Activated CD4-positive, alpha-beta T cell treated with anti-CD3 and anti-CD28 coated beads for 36 hours (primary cell): ENCODE measurements at regions not wholly inside any gene's neighbourhood (a gene's known extent, or its start where the extent isn't known, plus 50 kb on each side); places are given as distances from the start of the nearest gene placed in this dataset.

Experiments used
- ATAC-seq: fragments of 200-7000 bp; cut with Tn5 transposase; one replicate; pipeline ENCODE4 v1.10.0; 2021; ENCODE audit warnings: mild to moderate bottlenecking, moderate library complexity
- CTCF ChIA-PET: fragments of 350-600 bp; sonication (Branson Sonifier 250); formaldehyde crosslinking; loops from one replicate; lab custom pipeline; 2021; ENCODE audit warnings: antibody characterized with exemption; lab: Charles Lee
- POLR2A ChIA-PET: fragments of 350-600 bp; sonication (Branson Sonifier 250); formaldehyde crosslinking; loops from one replicate; lab custom pipeline; 2021; ENCODE audit warnings: antibody characterized with exemption, inconsistent platforms; lab: Charles Lee
- DNase-seq: peaks from one replicate; pipeline ENCODE4 v3.0.0-alpha.2; 2020
- H3K27ac Mint-ChIP-seq: one replicate; pipeline ENCODE4 v1.8.0; 2021; ENCODE audit warnings: mixed read lengths
- H3K27me3 Mint-ChIP-seq: one replicate; pipeline ENCODE4 v1.8.0; 2021; ENCODE audit warnings: mixed read lengths
- H3K36me3 Mint-ChIP-seq: one replicate; pipeline ENCODE4 v1.8.0; 2021; ENCODE audit warnings: low read depth, mixed read lengths
- H3K4me1 Mint-ChIP-seq: one replicate; pipeline ENCODE4 v1.8.0; 2021; ENCODE audit warnings: mixed read lengths
- H3K4me3 Mint-ChIP-seq: one replicate; pipeline ENCODE4 v1.8.0; 2021; ENCODE audit warnings: mild to moderate bottlenecking, moderate library complexity, mixed read lengths
- H3K9me3 Mint-ChIP-seq: one replicate; pipeline ENCODE4 v1.8.0; 2021; ENCODE audit warnings: low read depth, mixed read lengths
- intact Hi-C, 2 experiments: fragments of 100-400 bp; cut with DNase I in 1 of 2; cut with micrococcal nuclease in 1 of 2; formaldehyde crosslinking; loops; one replicate each; pipeline versions ENCODE4 v1.14.2 to v1.15.1; 2022 to 2024; cut with DNase I, micrococcal nuclease

- Mint-ChIP-seq H3K4me1 (peaks cover 1% of the 10 kb centered on the region), H3K9me3 (no peaks in the 10 kb centered on the region), H3K4me3 (no peak overlapping the region), H3K27me3 (peaks cover 2% of the 10 kb centered on the region), H3K36me3 (no peaks in the 10 kb centered on the region), H3K27ac (no peak overlapping the region)
- DNase-seq (no peak), ATAC-seq (no peak)
- ChIA-PET CTCF (interaction anchor here (0.7 to 3.4 kb wide), 4 partner anchors 9 to 122 kb away, joined by 3 to 17 read pairs (median 3); no protein-coding TSS in a partner anchor), POLR2A (no interaction called here)
- intact Hi-C loops: no loop called here
These were observed 116.0 kb upstream of the GALNT15 start for GRCh38 chr3:16058521-16058920.

DNA sequence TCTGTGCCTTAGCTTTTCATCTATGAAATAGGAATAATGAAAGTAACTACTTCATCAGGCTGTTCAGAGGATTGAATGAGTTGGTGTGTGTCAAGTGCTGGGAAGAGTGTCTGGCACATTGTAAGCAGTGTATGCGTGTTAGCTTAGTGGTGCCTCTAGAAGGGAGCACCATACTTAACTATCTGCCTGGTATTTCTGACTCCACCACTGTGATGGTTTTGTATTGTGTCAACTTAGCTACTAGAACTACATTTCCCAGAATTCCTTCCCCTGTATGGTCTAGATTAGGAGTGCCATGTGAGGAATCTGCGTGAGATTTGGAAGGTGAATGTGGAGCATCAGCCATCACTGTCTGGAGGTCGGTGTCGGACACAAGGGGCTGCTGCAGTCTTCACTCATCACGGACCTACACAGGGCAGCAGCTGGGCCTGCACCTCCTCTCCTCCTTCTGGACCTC lies 115.4 kb upstream of the GALNT15 start:
- H3K9me3 Mint-ChIP-seq: no peaks in the 10 kb centered on the region
- H3K4me1 Mint-ChIP-seq: no peaks in the 10 kb centered on the region
- no peak overlapping the region for H3K4me3 Mint-ChIP-seq
- intact Hi-C loops: no loop called here
- no peak overlapping the region for H3K27ac Mint-ChIP-seq
- ATAC-seq: peak; percentile 44
- no peaks in the 10 kb centered on the region for H3K36me3 Mint-ChIP-seq
- DNase-seq: no peak
- H3K27me3 Mint-ChIP-seq: peaks cover 2% of the 10 kb centered on the region
- ChIA-PET POLR2A (no interaction called here), CTCF (interaction anchor here (0.7 to 3.4 kb wide), 4 partner anchors 9 to 122 kb away, joined by 3 to 17 read pairs (median 3); no protein-coding TSS in a partner anchor)

- Mint-ChIP-seq H3K27me3 (peaks cover 2% of the 10 kb centered on the region), H3K36me3 (no peaks in the 10 kb centered on the region), H3K4me1 (no peaks in the 10 kb centered on the region), H3K9me3 (no peaks in the 10 kb centered on the region), H3K27ac (no peak overlapping the region), H3K4me3 (no peak overlapping the region)
- no peak for ATAC-seq
- intact Hi-C loops: no loop called here
- CTCF ChIA-PET: interaction anchor here (1.0 to 3.4 kb wide), 3 partner anchors 10 to 88 kb away, joined by 3 to 17 read pairs (median 4); no protein-coding TSS in a partner anchor
- no peak for DNase-seq
- POLR2A ChIA-PET: no interaction called here
These were observed 114.6 kb upstream of the GALNT15 start for GRCh38 chr3:16059711-16060357.

GRCh38 chr3:16060358-16060852 lies 114.1 kb upstream of the GALNT15 start:
- ChIA-PET POLR2A (no interaction called here), CTCF (interaction anchor here (1.0 to 3.4 kb wide), 2 partner anchors 11 to 43 kb away, joined by 4 to 17 read pairs; no protein-coding TSS in a partner anchor)
- Mint-ChIP-seq H3K36me3 (no peaks in the 10 kb centered on the region), H3K4me1 (no peaks in the 10 kb centered on the region), H3K27me3 (peaks cover 2% of the 10 kb centered on the region), H3K27ac (no peak overlapping the region), H3K4me3 (no peak overlapping the region), H3K9me3 (no peaks in the 10 kb centered on the region)
- DNase-seq (no peak), ATAC-seq (no peak)
- intact Hi-C loops: no loop called here

GRCh38 chr3:16060945-16061344 lies 113.5 kb upstream of the GALNT15 start:
- no peak overlapping the region for H3K4me3 Mint-ChIP-seq
- POLR2A ChIA-PET: interaction anchor here (0.6 kb wide), 1 partner anchor 663 kb away, joined by 3 read pairs; no protein-coding TSS in a partner anchor
- no peak for DNase-seq
- peaks cover 2% of the 10 kb centered on the region for H3K27me3 Mint-ChIP-seq
- H3K36me3 Mint-ChIP-seq: no peaks in the 10 kb centered on the region
- no peak overlapping the region for H3K27ac Mint-ChIP-seq
- no peaks in the 10 kb centered on the region for H3K9me3 Mint-ChIP-seq
- ATAC-seq: no peak
- intact Hi-C loops: no loop called here
- no peaks in the 10 kb centered on the region for H3K4me1 Mint-ChIP-seq
- CTCF ChIA-PET: interaction anchor here (1.0 to 1.2 kb wide), 2 partner anchors 12 to 42 kb away, joined by 4 to 5 read pairs; no protein-coding TSS in a partner anchor

- ChIA-PET POLR2A (no interaction called here), CTCF (interaction anchor here (1.2 kb wide), 1 partner anchor 12 kb away, joined by 5 read pairs; no protein-coding TSS in a partner anchor)
- no peak for DNase-seq
- Mint-ChIP-seq H3K27ac (no peak overlapping the region), H3K4me1 (no peaks in the 10 kb centered on the region), H3K36me3 (no peaks in the 10 kb centered on the region), H3K27me3 (peaks cover 2% of the 10 kb centered on the region), H3K9me3 (no peaks in the 10 kb centered on the region), H3K4me3 (no peak overlapping the region)
- intact Hi-C loops: no loop called here
- ATAC-seq: no peak
These were observed 113.0 kb upstream of the GALNT15 start for GRCh38 chr3:16061491-16061890.

DNA sequence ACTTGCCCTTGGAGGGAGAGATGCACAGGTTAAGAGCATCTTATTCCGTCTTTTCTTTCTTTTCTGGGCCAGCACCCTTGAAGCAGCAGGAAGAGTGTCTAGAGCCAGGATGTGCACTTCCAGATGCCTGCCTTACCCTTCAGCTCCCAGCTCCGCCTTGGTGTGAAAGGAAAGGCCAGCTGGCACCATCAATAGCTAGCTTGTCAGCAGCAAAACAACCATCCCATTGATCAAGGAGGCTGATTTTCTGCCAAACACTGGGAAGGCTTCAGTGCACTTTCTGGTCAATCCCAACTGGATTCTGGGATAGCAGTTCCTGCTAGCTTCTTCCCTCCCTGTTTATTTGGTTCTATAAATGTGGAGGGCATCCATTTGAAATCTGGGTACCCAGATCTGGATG lies 110.9 kb upstream of the GALNT15 start:
- ChIA-PET POLR2A (no interaction called here), CTCF (interaction anchor here (0.6 to 1.9 kb wide), 2 partner anchors 14 to 140 kb away, joined by 3 to 4 read pairs; no protein-coding TSS in a partner anchor)
- intact Hi-C loops: no loop called here
- Mint-ChIP-seq H3K36me3 (no peaks in the 10 kb centered on the region), H3K4me3 (no peak overlapping the region), H3K27ac (no peak overlapping the region), H3K9me3 (no peaks in the 10 kb centered on the region), H3K4me1 (no peaks in the 10 kb centered on the region), H3K27me3 (peaks cover 2% of the 10 kb centered on the region)
- DNase-seq (no peak), ATAC-seq (no peak)

DNA sequence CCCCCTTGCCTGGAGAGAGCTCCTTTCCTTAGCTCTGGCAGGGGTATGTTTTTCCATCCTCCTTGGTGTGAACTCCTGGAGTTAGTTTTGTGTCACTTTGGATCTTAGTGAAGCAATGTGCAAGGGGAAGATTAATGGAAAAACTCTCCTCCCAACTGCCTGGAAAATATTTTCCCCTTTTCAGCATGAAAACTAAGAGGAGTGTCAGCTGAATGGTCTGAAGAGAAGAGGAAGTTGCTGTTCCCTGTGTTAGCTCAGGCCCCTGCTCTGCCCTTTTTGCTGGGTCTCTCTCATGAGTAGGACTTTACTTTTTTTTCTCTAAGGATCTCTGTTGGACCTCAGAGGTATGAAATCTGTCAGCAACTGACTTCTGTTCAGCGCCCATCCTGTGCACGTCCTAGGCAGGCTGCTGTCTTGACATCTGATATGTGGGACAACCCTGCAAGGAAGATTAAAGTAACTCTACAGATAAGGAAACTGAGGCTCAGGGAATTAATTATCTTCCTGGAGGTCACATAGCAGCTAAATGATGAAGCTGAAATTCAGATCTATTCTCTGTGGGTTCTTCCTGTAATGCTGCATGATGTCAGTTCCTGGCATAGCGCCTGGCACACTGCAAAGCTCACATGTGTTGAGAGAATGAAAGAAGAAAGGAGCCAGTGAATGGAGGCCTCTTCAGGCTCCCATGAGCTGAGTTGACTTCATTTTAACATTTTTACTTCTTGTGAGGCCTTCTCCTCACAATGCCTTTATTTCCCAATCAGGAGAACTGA lies 109.7 kb upstream of the GALNT15 start:
- H3K4me3 Mint-ChIP-seq: no peak overlapping the region
- POLR2A ChIA-PET: no interaction called here
- ATAC-seq (no peak), DNase-seq (peak; percentile 51)
- no peaks in the 10 kb centered on the region for H3K9me3 Mint-ChIP-seq
- H3K27me3 Mint-ChIP-seq: peaks cover 2% of the 10 kb centered on the region
- H3K4me1 Mint-ChIP-seq: no peaks in the 10 kb centered on the region
- H3K27ac Mint-ChIP-seq: no peak overlapping the region
- no peaks in the 10 kb centered on the region for H3K36me3 Mint-ChIP-seq
- intact Hi-C loops: no loop called here
- CTCF ChIA-PET: interaction anchor here (1.0 to 1.9 kb wide), 2 partner anchors 16 to 179 kb away, joined by 3 to 4 read pairs; no protein-coding TSS in a partner anchor

DNA sequence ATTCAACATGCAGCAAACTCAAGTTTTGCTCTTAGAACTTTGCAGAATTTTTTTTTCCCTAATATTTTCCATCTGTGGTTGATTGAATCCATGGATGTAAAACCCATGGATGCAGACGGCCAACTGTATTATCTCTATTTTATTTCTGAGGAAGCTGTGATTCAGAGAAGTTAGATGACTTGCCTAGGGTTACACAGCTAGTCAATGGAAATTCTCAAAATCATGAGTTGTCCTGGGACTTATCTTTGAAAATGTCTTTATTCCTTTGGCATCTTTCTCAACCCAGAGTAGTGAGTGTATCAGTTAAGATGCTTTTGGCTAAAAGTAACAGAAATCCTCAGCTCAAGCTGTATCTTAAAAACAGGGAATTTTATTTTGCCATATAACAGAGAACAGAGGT lies 107.9 kb upstream of the GALNT15 start:
- H3K36me3 Mint-ChIP-seq: no peaks in the 10 kb centered on the region
- intact Hi-C loops: no loop called here
- CTCF ChIA-PET: no interaction called here

DNA sequence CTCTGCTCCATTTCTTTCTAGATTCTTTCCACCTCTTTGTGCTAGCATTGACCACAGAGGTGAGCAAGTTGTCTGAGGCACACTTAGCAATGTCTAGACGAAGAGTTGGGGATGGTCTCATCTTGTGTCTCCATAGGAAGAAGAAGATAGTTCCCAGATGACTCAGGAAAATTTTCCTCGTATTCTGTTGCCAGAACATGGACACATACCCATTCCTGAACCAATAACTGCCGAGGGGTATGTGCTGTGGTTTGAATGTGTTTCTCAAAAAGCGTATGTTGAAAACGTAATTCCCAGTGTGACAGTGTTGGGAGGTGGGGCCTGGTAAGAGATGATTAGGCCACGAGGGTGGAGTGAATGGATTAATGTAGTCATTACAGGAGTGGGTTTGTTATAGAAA lies 107.5 kb upstream of the GALNT15 start:
- CTCF ChIA-PET: no interaction called here
- H3K36me3 Mint-ChIP-seq: no peaks in the 10 kb centered on the region

More for the DNA sequence above, 107.9 kb upstream of the GALNT15 start:
- Mint-ChIP-seq H3K27ac (no peak overlapping the region), H3K9me3 (no peaks in the 10 kb centered on the region), H3K4me1 (no peaks in the 10 kb centered on the region), H3K27me3 (peaks cover 2% of the 10 kb centered on the region), H3K4me3 (no peak overlapping the region)
- POLR2A ChIA-PET: no interaction called here
- DNase-seq (no peak), ATAC-seq (no peak)

GRCh38 chr3:16067837-16068471 lies 106.5 kb upstream of the GALNT15 start:
- H3K27ac Mint-ChIP-seq: no peak overlapping the region
- intact Hi-C loops: no loop called here
- DNase-seq: no peak
- peaks cover 3% of the 10 kb centered on the region for H3K9me3 Mint-ChIP-seq
- POLR2A ChIA-PET: no interaction called here
- H3K4me3 Mint-ChIP-seq: no peak overlapping the region
- ATAC-seq: no peak
- no peaks in the 10 kb centered on the region for H3K4me1 Mint-ChIP-seq
- H3K36me3 Mint-ChIP-seq: no peaks in the 10 kb centered on the region
- CTCF ChIA-PET: interaction anchor here (0.8 kb wide), 1 partner anchor 153 kb away, joined by 3 read pairs; no protein-coding TSS in a partner anchor
- no peaks in the 10 kb centered on the region for H3K27me3 Mint-ChIP-seq

More for the DNA sequence above, 107.5 kb upstream of the GALNT15 start:
- intact Hi-C loops: no loop called here
- no peak for DNase-seq
- H3K27ac Mint-ChIP-seq: no peak overlapping the region
- H3K27me3 Mint-ChIP-seq: no peaks in the 10 kb centered on the region
- no peak for ATAC-seq
- peaks cover 1% of the 10 kb centered on the region for H3K9me3 Mint-ChIP-seq
- H3K4me1 Mint-ChIP-seq: no peaks in the 10 kb centered on the region
- POLR2A ChIA-PET: no interaction called here
- no peak overlapping the region for H3K4me3 Mint-ChIP-seq
